ENCODE measurements at regions not wholly inside any gene's neighbourhood (a gene's known extent, or its start where the extent isn't known, plus 50 kb on each side); places are given as distances from the start of the nearest gene placed in this dataset.

- Histone ChIP-seq H3K36me3 (ENCODE audit: control insufficient read depth in 1 of 2, insufficient read depth in 2 of 2, low read length in 2 of 2) (no peaks in the 10 kb centered on the region), H3K4me1 (ENCODE audit: control insufficient read depth in 1 of 2, insufficient read depth in 2 of 2, low read length in 2 of 2) (no peaks in the 10 kb centered on the region), H3K9ac (ENCODE audit: low read length) (no peak overlapping the region), H3K4me3 (replicated peaks in 1 of 2; ENCODE audit: low read depth in 1 of 2, low read length in 2 of 2) (no peak overlapping the region), H3K79me2 (ENCODE audit: insufficient read depth, low read length) (no peaks in the 10 kb centered on the region), H3K27me3 (ENCODE audit: insufficient read depth, low read length) (no peaks in the 10 kb centered on the region), H3K4me2 (ENCODE audit: low read length) (no peak overlapping the region), H3K9me3 (ENCODE audit: control insufficient read depth in 1 of 2, insufficient read depth in 1 of 2, low read depth in 1 of 2, low read length in 2 of 2) (no peaks in the 10 kb centered on the region), H3K27ac (ENCODE audit: low read depth, low read length) (no peak overlapping the region), H2AFZ (ENCODE audit: low read depth, low read length, poor library complexity, severe bottlenecking) (no peak overlapping the region), H3K9me2 (ENCODE audit: insufficient read depth) (no peaks in the 10 kb centered on the region), H4K20me1 (ENCODE audit: insufficient read depth) (no peaks in the 10 kb centered on the region)
- ChIA-PET CTCF (no interaction called here), POLR2A (no interaction called here), RAD21 (ENCODE audit: low non-redundant PET in 1 of 2, low total read pairs in 2 of 2, uncharacterized antibody in 2 of 2, unreplicated experiment in 2 of 2) (no interaction called here)
- TF ChIP-seq SP1 (IDR thresholded peaks at IDR 0.05; ENCODE audit: low read depth) (no peak), POLR2AphosphoS5 (IDR thresholded peaks at IDR 0.05; ENCODE audit: low read depth, low read length) (no peak), POLR2A (IDR thresholded peaks at IDR 0.05; ENCODE audit: borderline replicate concordance, extremely low read depth, insufficient read depth, insufficient read length) (no peak), CBX3 (IDR thresholded peaks at IDR 0.05; ENCODE audit: low read depth) (no peak), ZBTB33 (IDR thresholded peaks at IDR 0.05; ENCODE audit: extremely low read depth, insufficient replicate concordance, low read length) (no peak), EZH2 (IDR thresholded peaks at IDR 0.05) (no peak)
- DNase-seq (ENCODE audit: low read depth, low spot score) (no peak), ATAC-seq (no peak)
- BruUV-seq (replicated peaks): no TSS peak
- intact Hi-C loops (cut with micrococcal nuclease): no loop called here
Measured at GRCh38 chr7:46169384-46169755, 248.3 kb upstream of the IGFBP3 start.

- Histone ChIP-seq H3K9me2 (ENCODE audit: insufficient read depth) (no peaks in the 10 kb centered on the region), H3K79me2 (ENCODE audit: insufficient read depth, low read length) (no peaks in the 10 kb centered on the region), H3K4me3 (replicated peaks in 1 of 2; ENCODE audit: low read depth in 1 of 2, low read length in 2 of 2) (no peak overlapping the region), H3K4me1 (ENCODE audit: control insufficient read depth in 1 of 2, insufficient read depth in 2 of 2, low read length in 2 of 2) (no peaks in the 10 kb centered on the region), H3K9ac (ENCODE audit: low read length) (no peak overlapping the region), H3K4me2 (ENCODE audit: low read length) (no peak overlapping the region), H3K27me3 (ENCODE audit: insufficient read depth, low read length) (no peaks in the 10 kb centered on the region), H3K9me3 (ENCODE audit: control insufficient read depth in 1 of 2, insufficient read depth in 1 of 2, low read depth in 1 of 2, low read length in 2 of 2) (no peaks in the 10 kb centered on the region), H3K36me3 (ENCODE audit: control insufficient read depth in 1 of 2, insufficient read depth in 2 of 2, low read length in 2 of 2) (no peaks in the 10 kb centered on the region), H3K27ac (ENCODE audit: low read depth, low read length) (no peak overlapping the region), H4K20me1 (ENCODE audit: insufficient read depth) (no peaks in the 10 kb centered on the region), H2AFZ (ENCODE audit: low read depth, low read length, poor library complexity, severe bottlenecking) (no peak overlapping the region)
- ChIA-PET CTCF (no interaction called here), RAD21 (ENCODE audit: low non-redundant PET in 1 of 2, low total read pairs in 2 of 2, uncharacterized antibody in 2 of 2, unreplicated experiment in 2 of 2) (no interaction called here), POLR2A (no interaction called here)
- intact Hi-C loops (cut with micrococcal nuclease): no loop called here
- ATAC-seq (no peak), DNase-seq (ENCODE audit: low read depth, low spot score) (no peak)
- TF ChIP-seq POLR2A (IDR thresholded peaks at IDR 0.05; ENCODE audit: borderline replicate concordance, extremely low read depth, insufficient read depth, insufficient read length) (no peak), CBX3 (IDR thresholded peaks at IDR 0.05; ENCODE audit: low read depth) (no peak), REST (IDR thresholded peaks at IDR 0.05; ENCODE audit: low read depth) (no peak), FOSL1 (IDR thresholded peaks at IDR 0.05; ENCODE audit: low read depth) (no peak)
- BruUV-seq (replicated peaks): no TSS peak
Measured at GRCh38 chr7:46168671-46169383, 247.8 kb upstream of the IGFBP3 start.
